HG03064 (cell line): ENCODE measurements at regions not wholly inside any gene's neighbourhood (a gene's known extent, or its start where the extent isn't known, plus 50 kb on each side); places are given as distances from the start of the nearest gene placed in this dataset.

Experiments
- ATAC-seq: cut with Tn5 transposase; IDR thresholded peaks from one replicate; pipeline ENCODE4 v1.9.1; 2021; ENCODE audit warnings: low read depth; ENCODE audit not compliant: unreplicated experiment

DNA sequence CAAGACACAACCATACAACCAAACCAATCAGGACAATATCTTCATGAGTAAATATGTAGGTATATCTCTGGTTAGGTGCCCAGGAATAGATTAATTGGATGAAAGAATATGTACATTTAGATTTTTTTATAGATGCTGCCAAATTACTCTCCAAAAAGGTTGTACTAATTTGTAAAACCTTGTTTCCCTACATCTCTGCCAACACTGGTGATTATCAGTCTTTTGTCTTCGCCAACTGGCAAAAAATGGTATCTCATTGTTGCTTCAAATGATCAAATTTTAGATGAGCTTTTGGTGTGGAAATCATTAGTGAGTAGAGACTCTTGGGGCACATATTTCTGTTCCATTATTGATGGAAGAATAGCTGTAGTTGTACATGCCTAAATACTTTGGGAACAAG, 90.7 kb upstream of the ELL2 start:
- ATAC-seq: no peak

DNA sequence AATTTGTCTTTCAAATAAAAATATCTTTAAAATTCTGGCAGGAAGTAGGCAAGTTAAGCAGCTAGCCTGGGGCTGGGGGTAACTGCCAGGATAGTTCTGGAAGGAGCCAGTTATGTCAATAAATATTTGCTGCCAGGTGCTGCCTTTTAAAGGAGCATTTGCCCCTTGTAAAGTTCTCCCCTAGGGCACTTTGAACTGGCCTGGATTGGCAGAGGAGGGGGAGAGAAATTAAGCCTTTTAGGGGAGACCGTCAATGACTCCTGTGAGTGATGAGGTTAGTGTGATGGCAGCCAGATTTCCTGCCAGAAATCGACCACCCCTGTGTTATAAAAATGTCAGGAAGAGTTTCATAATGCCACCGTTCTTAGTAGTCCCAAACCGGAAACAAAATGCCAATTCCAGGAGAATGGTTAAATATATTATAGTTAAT, 89.8 kb upstream of the ELL2 start:
- no peak for ATAC-seq

- no peak for ATAC-seq
Observed at GRCh38 chr5:96050273-96050880, 88.7 kb upstream of the ELL2 start.

DNA sequence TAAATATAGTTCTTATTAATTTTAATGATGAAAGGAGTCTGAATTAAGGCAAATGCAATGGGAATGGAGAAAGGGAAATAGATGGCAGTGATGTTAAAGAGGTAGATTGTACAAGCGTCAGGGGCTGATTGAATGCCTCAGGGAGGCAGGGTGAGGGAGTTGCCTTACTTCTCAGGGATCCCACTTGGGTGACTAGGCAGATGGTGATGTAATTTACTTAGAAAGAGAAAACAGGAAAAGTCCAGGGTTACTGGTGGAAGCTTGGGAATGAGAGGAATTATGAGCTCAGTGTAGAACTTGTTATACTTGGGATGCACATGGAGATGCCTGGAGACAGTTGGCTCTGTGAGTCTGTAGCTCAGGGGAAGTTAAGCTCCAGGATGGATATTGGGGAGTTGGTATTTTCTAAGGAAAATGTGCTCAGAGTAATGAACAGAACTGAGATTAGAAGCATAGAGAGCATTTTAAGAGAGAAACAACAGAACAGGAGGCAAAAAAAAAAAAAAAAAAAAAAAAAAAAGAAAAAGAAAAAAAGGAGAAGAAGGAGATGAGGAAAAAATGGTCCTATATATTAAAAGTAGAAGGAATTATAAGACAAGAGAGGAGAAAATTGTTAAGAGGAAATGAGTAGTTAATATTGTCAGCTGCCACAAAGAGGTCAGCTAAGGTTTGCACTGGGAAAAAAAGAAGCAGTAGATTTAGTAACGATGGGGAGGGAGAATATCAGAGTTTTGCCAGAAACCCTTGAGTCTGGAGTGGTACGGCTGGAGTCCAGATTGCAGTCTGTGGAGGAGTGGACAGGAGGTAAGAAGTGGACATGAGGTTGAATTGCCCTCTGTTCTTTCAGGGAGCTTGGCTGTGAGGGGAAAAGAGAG, 88.0 kb upstream of the ELL2 start:
- no peak for ATAC-seq

GRCh38 chr5:96048763-96049162, 87.1 kb upstream of the ELL2 start:
- no peak for ATAC-seq

- ATAC-seq: no peak
Observed at GRCh38 chr5:96045888-96046287, 84.2 kb upstream of the ELL2 start.

GRCh38 chr5:96043446-96043845, 81.8 kb upstream of the ELL2 start:
- ATAC-seq: no peak

DNA sequence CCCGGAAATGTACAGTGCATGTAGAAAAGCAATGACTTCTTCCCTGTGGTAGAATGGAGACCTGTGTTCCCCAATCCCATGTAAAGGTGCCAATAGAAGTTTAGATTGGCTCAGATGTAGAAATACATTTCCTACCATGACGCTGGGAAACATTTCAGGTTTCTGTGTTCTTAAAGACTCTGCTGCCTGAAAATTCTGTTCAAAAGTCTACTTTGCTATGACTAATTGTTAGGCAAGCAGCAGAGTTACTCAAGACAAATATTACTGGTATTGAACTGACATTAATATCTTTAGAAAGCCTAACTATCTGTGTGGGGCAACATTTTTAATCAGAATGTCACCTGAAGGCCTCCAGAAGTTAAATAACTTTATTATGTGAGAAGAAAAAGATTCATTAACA, 75.5 kb upstream of the ELL2 start:
- no peak for ATAC-seq

DNA sequence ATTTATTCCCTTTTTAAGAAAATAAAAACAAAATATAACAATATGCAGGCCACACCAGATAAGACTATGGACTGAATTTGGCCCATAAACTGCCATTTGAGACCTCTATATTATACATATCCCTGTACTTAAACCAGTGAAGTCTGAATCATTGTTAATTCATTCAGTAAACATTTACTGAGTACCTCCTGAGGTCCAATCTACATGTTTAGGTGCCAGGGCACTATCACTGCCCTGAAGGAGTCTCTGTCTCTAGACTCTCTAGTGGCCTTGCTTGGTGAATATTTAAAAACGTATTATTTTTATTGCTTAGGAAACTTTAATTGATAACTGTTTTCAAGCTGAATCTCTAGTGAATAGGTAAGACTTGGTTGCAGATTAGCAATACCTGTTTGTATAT, 74.7 kb upstream of the ELL2 start:
- no peak for ATAC-seq

- no peak for ATAC-seq
Observed at GRCh38 chr5:96035796-96036195, 74.1 kb upstream of the ELL2 start.

- ATAC-seq: no peak
Observed at GRCh38 chr5:96033116-96033515, 71.5 kb upstream of the ELL2 start.

DNA sequence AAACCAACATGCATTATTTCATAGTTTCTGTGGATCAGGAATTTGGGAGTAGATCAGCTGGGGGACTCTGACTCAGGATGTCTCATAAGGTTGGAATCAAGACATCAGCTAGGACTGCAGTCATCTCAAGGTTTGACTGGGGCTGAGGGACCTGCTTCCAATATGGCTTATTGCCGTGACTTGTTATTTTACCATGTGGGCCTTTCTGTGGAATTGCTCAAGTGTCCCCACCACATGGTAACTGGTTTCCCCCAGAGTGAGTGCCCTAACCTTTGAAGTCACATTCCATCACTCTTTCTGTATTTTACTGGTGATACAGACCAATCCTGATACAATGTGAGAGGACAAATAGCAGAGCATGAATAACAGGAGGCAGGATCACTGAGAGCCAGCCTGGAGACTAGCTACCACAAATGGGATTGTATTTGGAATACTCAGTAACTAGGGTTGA, 70.2 kb upstream of the ELL2 start:
- ATAC-seq: no peak

- ATAC-seq: no peak
Observed at GRCh38 chr5:96031180-96031579, 69.5 kb upstream of the ELL2 start.

DNA sequence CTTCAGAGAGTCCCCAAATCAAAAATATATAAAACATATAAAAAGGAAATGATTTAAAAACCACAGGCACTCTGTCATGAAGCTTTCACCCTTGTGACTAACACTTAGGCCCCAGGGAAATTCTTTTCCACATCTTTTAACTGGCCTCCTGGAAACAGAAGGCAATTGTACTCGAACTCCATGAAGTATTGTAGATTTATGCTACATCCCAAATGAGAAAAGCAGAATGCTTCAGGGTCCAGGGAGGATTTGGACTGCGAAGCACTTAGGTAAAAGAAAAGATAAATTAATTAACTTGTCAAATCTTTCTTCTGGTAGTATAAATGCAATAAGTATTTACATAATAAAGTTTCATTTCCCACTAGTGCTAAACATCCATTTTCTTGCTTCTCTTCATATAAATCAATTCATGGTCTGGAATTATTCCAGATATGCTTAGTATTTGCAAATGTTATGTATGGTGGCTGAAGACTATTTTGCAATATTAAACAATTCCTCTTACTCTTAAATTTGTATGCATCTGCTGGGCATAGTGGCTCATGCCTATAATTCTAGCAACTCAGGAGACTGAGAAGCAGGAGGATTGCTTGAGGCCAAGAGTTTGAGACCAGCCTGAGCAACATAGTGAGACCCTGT, 64.9 kb upstream of the ELL2 start:
- ATAC-seq: no peak

- no peak for ATAC-seq
Observed at GRCh38 chr5:96024683-96025475, 63.2 kb upstream of the ELL2 start.

DNA sequence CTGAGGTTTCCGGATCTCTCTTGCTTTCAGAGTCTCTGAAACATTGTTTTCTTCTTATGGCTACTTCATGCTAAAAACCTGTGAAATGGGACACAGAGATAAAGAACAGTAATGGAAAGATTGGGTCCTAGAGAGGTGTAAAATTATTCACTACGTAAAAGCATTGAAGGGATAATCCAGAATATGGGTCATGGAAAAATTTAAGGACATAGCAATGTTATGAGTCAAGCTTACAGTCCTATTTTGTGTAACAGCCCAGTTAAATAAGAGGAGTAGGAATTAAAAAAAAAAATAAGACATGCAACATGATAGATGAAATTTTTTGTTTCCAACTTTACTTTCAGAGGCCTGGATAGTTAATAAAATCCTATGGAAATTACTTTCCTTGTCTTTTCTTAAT, 61.9 kb upstream of the ELL2 start:
- no peak for ATAC-seq

- no peak for ATAC-seq
Observed at GRCh38 chr5:96022971-96023370, 61.3 kb upstream of the ELL2 start.

GRCh38 chr5:96017951-96018350, 56.3 kb upstream of the ELL2 start:
- no peak for ATAC-seq

- ATAC-seq: no peak
Observed at GRCh38 chr5:96016216-96016615, 54.6 kb upstream of the ELL2 start.

- no peak for ATAC-seq
Observed at GRCh38 chr5:96015709-96016108, 54.1 kb upstream of the ELL2 start.

DNA sequence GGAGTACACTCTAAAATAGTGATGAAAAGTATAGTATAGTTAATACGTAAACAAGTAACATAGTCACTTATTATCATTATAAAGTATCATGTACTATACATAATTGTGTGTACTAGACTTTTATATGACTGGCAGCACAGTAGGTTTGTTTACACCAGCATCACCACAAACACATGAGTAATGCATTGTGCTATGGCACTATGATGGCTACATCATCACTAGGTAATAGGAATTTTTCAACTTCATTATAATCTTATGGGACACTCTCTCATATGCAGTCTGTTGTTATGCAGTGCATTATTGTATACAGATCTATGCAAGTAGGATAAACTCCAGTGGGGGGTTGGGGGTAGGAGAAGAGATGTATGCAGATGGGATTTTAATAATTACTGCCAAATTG, 52.7 kb upstream of the ELL2 start:
- no peak for ATAC-seq
